Psoas muscle (tissue), 7 donors: ENCODE measurements at regions not wholly inside any gene's neighbourhood (a gene's known extent, or its start where the extent isn't known, plus 50 kb on each side); places are given as distances from the start of the nearest gene placed in this dataset.

Experiments used
- ATAC-seq, 4 donors: fragments of 200-7000 bp; cut with Tn5 transposase; one replicate each; pipeline ENCODE4 v1.9.1; 2020; ENCODE audit warnings: moderate library complexity in 3 of 4, mild to moderate bottlenecking in 2 of 4
- DNase-seq, 2 donors: peaks; one replicate each; pipeline ENCODE4 v3.0.0-alpha.2; 2020
- H3K27ac ChIP-seq: fragments of 200-600 bp; one replicate; pipeline ENCODE4 v1.8.0; 2022
- H3K27me3 ChIP-seq, 3 donors: fragments of 200-600 bp in 1 of 3; one replicate each; pipeline versions ENCODE4 v1.6.1 to v1.8.0; 2013 to 2022; ENCODE audit warnings: low read length in 2 of 3, mild to moderate bottlenecking in 2 of 3, moderate library complexity in 1 of 3; ENCODE audit not compliant: insufficient read depth in 3 of 3
- H3K36me3 ChIP-seq, 2 donors: fragments of 200-600 bp in 1 of 2; one replicate each; pipeline versions ENCODE4 v1.6.1 to v1.8.0; 2013 to 2022; ENCODE audit warnings: low read depth in 1 of 2, mild to moderate bottlenecking in 1 of 2, moderate library complexity in 1 of 2; ENCODE audit not compliant: insufficient read depth in 1 of 2
- H3K4me1 ChIP-seq: fragments of 200-600 bp; one replicate; pipeline ENCODE4 v1.8.0; 2022
- H3K4me3 ChIP-seq: fragments of 200-600 bp; one replicate; pipeline ENCODE4 v1.8.0; 2022; ENCODE audit warnings: mild to moderate bottlenecking
- H3K9me3 ChIP-seq: fragments of 200-600 bp; one replicate; pipeline ENCODE4 v1.8.0; 2022
- WGBS, 3 donors: extraction: QIAGEN DNeasy Blood & Tissue Kit; methylation state at CpG; one replicate each; pipeline versions ENCODE4 v1.1.6 to v1.1.7; 2013; 5-methylcytosine and 5-hydroxymethylcytosine counted together
- intact Hi-C, 2 donors: fragments of 100-400 bp; cut with DNase I; formaldehyde crosslinking; loops; one replicate each; pipeline versions ENCODE4 v1.11.0 to v1.14.2; 2022
- TF ChIP-seq, protein P1 (sequence below): fragments of 200-600 bp; IDR thresholded peaks from one replicate; pipeline ENCODE4 v1.8.0; 2022; ENCODE audit warnings: antibody characterized with exemption
- donor health status: healthy with polysubstance abuse.
- donor health status: DM: no; HTN: no; CAD: no; lungs with moderate emphysema.
- donor health status: Bipolar disorder and iron deficiency.
- donor health status: healthy.
- donor health status: DM: yes; HTN: yes; CAD: no.
- donor health status: DM: no; HTN: no; CAD: no.
- donor health status: DM: yes; HTN: yes; CAD: no.

DNA sequence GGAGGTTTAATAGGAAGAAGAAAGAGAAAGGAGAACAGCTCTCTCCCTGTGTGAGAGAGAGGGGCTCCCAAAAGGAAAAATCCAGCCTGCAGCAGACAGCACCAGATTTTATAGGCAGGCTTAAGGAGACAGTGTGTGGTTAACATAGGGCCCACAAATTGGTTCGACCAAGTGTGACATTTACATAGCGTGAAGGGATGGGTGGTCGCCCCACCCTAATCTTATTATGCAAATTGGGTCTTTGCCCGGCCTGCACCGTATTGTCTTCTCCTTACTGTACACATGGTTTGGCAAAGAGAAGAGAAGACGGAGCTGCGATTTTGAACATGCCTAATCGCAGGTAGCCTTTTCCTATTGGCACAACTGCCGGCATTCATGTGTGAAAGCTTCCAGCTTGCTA, 756.3 kb downstream of the NXPH1 start:
- ATAC-seq (no peak), DNase-seq (no peak)
- H3K4me1 ChIP-seq = no peaks in the 10 kb centered on the region
- WGBS, 3 donors = 60 to 70% (median 63%) methylated on average over 9 of the region's 9 CpGs
- H3K9me3 ChIP-seq = no peaks in the 10 kb centered on the region
- intact Hi-C loops = no loop called here
- TF ChIP-seq, protein P1, sequence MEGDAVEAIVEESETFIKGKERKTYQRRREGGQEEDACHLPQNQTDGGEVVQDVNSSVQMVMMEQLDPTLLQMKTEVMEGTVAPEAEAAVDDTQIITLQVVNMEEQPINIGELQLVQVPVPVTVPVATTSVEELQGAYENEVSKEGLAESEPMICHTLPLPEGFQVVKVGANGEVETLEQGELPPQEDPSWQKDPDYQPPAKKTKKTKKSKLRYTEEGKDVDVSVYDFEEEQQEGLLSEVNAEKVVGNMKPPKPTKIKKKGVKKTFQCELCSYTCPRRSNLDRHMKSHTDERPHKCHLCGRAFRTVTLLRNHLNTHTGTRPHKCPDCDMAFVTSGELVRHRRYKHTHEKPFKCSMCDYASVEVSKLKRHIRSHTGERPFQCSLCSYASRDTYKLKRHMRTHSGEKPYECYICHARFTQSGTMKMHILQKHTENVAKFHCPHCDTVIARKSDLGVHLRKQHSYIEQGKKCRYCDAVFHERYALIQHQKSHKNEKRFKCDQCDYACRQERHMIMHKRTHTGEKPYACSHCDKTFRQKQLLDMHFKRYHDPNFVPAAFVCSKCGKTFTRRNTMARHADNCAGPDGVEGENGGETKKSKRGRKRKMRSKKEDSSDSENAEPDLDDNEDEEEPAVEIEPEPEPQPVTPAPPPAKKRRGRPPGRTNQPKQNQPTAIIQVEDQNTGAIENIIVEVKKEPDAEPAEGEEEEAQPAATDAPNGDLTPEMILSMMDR = no peak
- H3K4me3 ChIP-seq = no peak overlapping the region
- H3K27ac ChIP-seq = no peak overlapping the region
- no peaks in the 10 kb centered on the region for H3K36me3 ChIP-seq
- H3K27me3 ChIP-seq = no peaks in the 10 kb centered on the region

DNA sequence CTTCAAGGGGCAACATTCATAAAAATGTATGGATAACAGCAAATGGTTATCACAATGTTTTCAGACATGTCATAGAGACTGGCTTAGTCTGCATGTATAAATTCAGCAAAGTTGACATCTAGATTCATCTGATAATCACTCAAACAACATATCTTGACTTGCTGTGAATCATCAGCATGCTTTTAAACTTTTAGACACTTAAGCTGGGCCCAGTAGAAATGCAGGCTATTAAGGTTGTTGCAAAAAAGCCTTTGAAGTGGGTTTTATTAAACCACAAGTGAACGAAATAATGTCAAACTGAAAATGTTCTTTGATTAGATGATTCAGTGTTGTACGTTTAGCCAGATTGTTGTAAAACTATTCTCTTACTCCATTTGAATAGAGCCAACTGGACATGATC, 759.6 kb downstream of the NXPH1 start:
- 47 to 57% (median 52%) methylated on average over 2 of the region's 2 CpGs for WGBS, 3 donors
- DNase-seq (no peak), ATAC-seq (no peak)
- intact Hi-C loops = no loop called here
- Histone ChIP-seq H3K27me3 (no peaks in the 10 kb centered on the region), H3K36me3 (no peaks in the 10 kb centered on the region), H3K4me3 (no peak overlapping the region), H3K27ac (no peak overlapping the region), H3K4me1 (no peaks in the 10 kb centered on the region), H3K9me3 (no peaks in the 10 kb centered on the region)
- TF ChIP-seq, protein P1 = no peak

DNA sequence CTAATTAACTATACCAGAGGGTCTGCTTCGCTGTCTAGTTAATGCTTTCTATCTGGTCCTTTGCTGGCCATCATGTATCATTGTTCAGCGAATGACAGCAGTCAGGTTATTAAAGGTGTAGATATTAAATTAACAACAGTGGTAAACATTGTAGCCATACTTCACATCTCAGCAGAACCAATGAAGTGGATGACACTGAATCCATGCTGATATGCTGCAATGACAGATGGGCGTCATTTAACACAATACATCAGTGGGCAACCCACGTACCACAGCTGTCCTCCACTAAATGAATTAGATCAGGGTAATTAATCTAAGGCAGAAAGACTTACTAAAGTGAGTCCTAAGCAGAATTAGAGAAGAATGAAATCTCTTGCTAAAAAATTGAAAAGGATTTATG, 767.2 kb downstream of the NXPH1 start:
- H3K27ac ChIP-seq = no peak overlapping the region
- no peak for DNase-seq
- WGBS, 3 donors = 47 to 59% (median 56%) methylated on average over 4 of the region's 4 CpGs

DNA sequence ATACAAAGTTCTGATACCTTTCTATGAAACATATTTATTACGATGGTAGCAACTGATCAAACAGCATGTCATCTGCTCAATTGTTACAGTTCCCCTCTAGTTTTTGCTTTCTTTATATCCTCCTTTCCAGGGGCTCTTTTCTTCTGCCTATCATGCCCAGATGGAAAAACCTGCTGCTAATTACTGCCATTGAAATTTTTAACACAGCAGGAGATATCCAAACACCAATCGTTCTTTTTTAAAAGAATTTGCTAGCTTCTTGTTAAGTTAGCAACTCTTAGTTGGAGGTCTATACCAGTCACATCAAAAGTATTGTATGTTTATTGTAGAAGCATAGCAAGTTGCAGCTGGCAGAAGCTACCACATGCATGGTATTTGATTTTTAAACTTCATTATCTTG, 768.5 kb downstream of the NXPH1 start:
- ATAC-seq = no peak
- 34 to 37% (median 36%) methylated on average over 2 of the region's 2 CpGs for WGBS, 3 donors
- TF ChIP-seq, protein P1 = no peak

More for the DNA sequence above, 767.2 kb downstream of the NXPH1 start:
- Histone ChIP-seq H3K9me3 (no peaks in the 10 kb centered on the region), H3K36me3 (no peaks in the 10 kb centered on the region), H3K27me3 (no peaks in the 10 kb centered on the region), H3K4me1 (no peaks in the 10 kb centered on the region), H3K4me3 (no peak overlapping the region)
- TF ChIP-seq, protein P1 = no peak
- intact Hi-C loops = no loop called here
- no peak for ATAC-seq

GRCh38 chr7:9204571-9204970, 771.2 kb downstream of the NXPH1 start:
- TF ChIP-seq, protein P1 = no peak
- H3K4me1 ChIP-seq = no peaks in the 10 kb centered on the region
- H3K27ac ChIP-seq = no peak overlapping the region
- intact Hi-C loops = no loop called here
- no peaks in the 10 kb centered on the region for H3K36me3 ChIP-seq
- H3K4me3 ChIP-seq = no peak overlapping the region
- DNase-seq (no peak), ATAC-seq (no peak)
- WGBS, 3 donors = 63 to 72% (median 67%) methylated on average over 1 of the region's 1 CpG
- no peaks in the 10 kb centered on the region for H3K27me3 ChIP-seq
- no peaks in the 10 kb centered on the region for H3K9me3 ChIP-seq

More for the DNA sequence above, 768.5 kb downstream of the NXPH1 start:
- Histone ChIP-seq H3K27me3 (no peaks in the 10 kb centered on the region), H3K4me3 (no peak overlapping the region), H3K4me1 (no peaks in the 10 kb centered on the region), H3K36me3 (no peaks in the 10 kb centered on the region), H3K27ac (no peak overlapping the region), H3K9me3 (no peaks in the 10 kb centered on the region)
- intact Hi-C loops = no loop called here
- no peak for DNase-seq
